Thyroid gland (tissue), 4 donors: ENCODE measurements at regions not wholly inside any gene's neighbourhood (a gene's known extent, or its start where the extent isn't known, plus 50 kb on each side); places are given as distances from the start of the nearest gene placed in this dataset.

Experiments used
- DNase-seq, 2 donors: peaks; one replicate each; pipeline ENCODE4 v3.0.0-alpha.2; 2019
- H3K27ac ChIP-seq, 3 donors: fragments of 200-600 bp; sonication (generic); 1 replicate in 2 of 3; 2 replicates in 1 of 3; pipeline ENCODE4 v1.5.1; 2016 to 2019; ENCODE audit warnings: mild to moderate bottlenecking in 1 of 3, moderate library complexity in 1 of 3
- H3K27me3 ChIP-seq: fragments of 200-600 bp; sonication (generic); one replicate; pipeline ENCODE4 v1.5.1; 2019
- H3K36me3 ChIP-seq, 2 donors: fragments of 200-600 bp; sonication (generic); one replicate each; pipeline ENCODE4 v1.5.1; 2016 to 2019
- H3K4me1 ChIP-seq, 2 donors: fragments of 200-600 bp; sonication (generic); one replicate each; pipeline ENCODE4 v1.5.1; 2017 to 2019
- H3K4me3 ChIP-seq, 3 donors: fragments of 200-600 bp; sonication (generic); replicated peaks in 1 of 3; 1 replicate in 2 of 3; 2 replicates in 1 of 3; pipeline ENCODE4 v1.5.1; 2016; ENCODE audit warnings: mild to moderate bottlenecking in 1 of 3
- H3K9me3 ChIP-seq: fragments of 200-600 bp; sonication (generic); one replicate; pipeline ENCODE4 v1.5.1; 2017
- POLR2A ChIP-seq, 2 donors: fragments of 450-650 bp; IDR thresholded peaks; one replicate each; pipeline ENCODE4 v1.6.1; 2017; ENCODE audit warnings: antibody characterized with exemption in 2 of 2, mild to moderate bottlenecking in 2 of 2, moderate library complexity in 1 of 2
- WGBS, 2 donors: methylation state at CpG; one replicate each; pipeline ENCODE4 v1.1.5; 2017; 5-methylcytosine and 5-hydroxymethylcytosine counted together
- intact Hi-C: fragments of 100-400 bp; cut with DNase I; formaldehyde crosslinking; loops from one replicate; pipeline ENCODE4 v1.15.1; 2023
- TF ChIP-seq, protein P1 (sequence below), 6 experiments: fragments of 200-600 bp in 3 of 6; fragments of 450-650 bp in 3 of 6; sonication (generic) in 3 of 6; IDR thresholded peaks; one replicate each; pipeline ENCODE4 v1.5.1; 2016 to 2019; ENCODE audit warnings: antibody characterized with exemption in 6 of 6, mild to moderate bottlenecking in 2 of 6, inconsistent platforms in 1 of 6, moderate library complexity in 1 of 6

- Histone ChIP-seq H3K9me3 (no peaks in the 10 kb centered on the region), H3K36me3 (no peaks in the 10 kb centered on the region), H3K4me3 (no peak overlapping the region), H3K4me1 (no peaks in the 10 kb centered on the region), H3K27me3 (no peaks in the 10 kb centered on the region), H3K27ac (no peak overlapping the region)
- 83 to 88% methylated on average over 2 of the region's 2 CpGs for WGBS, 2 donors
- intact Hi-C loops, result no loop called here
- no peak for DNase-seq
- TF ChIP-seq, protein P1, sequence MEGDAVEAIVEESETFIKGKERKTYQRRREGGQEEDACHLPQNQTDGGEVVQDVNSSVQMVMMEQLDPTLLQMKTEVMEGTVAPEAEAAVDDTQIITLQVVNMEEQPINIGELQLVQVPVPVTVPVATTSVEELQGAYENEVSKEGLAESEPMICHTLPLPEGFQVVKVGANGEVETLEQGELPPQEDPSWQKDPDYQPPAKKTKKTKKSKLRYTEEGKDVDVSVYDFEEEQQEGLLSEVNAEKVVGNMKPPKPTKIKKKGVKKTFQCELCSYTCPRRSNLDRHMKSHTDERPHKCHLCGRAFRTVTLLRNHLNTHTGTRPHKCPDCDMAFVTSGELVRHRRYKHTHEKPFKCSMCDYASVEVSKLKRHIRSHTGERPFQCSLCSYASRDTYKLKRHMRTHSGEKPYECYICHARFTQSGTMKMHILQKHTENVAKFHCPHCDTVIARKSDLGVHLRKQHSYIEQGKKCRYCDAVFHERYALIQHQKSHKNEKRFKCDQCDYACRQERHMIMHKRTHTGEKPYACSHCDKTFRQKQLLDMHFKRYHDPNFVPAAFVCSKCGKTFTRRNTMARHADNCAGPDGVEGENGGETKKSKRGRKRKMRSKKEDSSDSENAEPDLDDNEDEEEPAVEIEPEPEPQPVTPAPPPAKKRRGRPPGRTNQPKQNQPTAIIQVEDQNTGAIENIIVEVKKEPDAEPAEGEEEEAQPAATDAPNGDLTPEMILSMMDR (IDR thresholded peaks at IDR 0.05), result no peak
- TF ChIP-seq POLR2A (IDR thresholded peaks at IDR 0.05), result no peak
These were observed 191.3 kb downstream of the TGFB2 start for GRCh38 chr1:218536296-218536986.

DNA sequence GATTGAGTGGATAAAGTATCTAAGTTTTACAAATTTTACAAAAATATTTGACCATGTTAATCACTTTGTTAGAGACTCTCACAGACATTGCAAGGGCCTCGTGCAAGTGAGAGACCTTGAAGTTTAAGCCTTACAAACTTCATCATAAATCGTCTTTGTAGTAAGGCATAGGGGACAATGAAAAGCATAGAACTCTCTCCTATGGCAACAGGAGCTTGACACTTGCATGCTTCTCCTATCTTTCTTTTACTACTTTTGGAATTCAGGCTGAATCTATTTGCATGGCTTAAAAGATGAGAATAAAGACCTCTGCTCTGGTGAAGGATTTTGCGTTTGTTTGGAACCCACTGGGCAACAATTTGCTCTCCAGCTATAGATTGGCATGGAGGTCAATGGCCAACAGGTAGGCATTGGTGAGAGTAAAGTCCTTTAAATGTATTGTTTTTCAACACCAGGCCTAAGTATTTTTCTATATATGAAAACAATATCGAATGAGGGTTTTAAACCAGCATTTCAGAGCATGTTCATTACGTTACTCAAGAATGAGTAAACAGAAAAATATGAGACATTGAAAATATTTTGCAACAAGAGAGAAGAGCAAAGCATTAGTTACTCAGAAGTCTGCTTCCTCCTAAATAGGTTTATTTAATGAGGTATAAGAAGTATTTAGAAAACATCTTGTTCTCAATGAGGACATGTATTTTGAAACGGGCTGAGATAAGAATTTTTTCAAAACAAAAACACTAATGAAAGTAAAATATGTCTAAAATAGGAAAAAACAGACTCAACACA is 192.2 kb downstream of the TGFB2 start:
- intact Hi-C loops, result no loop called here
- WGBS, 2 donors, result 90 to 93% methylated on average over 6 of the region's 6 CpGs
- no peaks in the 10 kb centered on the region for H3K36me3 ChIP-seq
- H3K4me3 ChIP-seq, result no peak overlapping the region
- DNase-seq, result no peak
- H3K27ac ChIP-seq, result no peak overlapping the region
- H3K4me1 ChIP-seq, result no peaks in the 10 kb centered on the region
- no peak for TF ChIP-seq POLR2A (IDR thresholded peaks at IDR 0.05)
- TF ChIP-seq, protein P1 (IDR thresholded peaks at IDR 0.05), result no peak
- no peaks in the 10 kb centered on the region for H3K27me3 ChIP-seq
- H3K9me3 ChIP-seq, result no peaks in the 10 kb centered on the region

DNA sequence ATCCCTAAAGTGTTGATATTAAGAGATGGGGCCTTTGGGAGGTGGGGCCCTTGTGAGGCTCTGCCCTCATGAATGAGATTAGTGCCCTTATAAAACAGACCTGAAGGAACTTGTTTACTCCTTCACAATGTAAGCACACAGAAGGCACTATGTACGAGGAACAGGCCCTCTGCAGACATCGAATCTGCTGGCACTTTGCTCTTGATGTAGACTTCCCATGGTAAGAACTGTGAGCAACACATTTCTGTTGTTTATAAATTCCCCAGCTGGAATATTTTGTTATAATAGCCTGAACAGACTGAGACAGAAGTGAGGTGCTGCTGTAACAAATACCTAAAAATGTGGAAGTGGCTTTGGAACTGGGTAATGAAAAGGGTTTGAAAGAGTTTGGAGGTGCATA is 193.2 kb downstream of the TGFB2 start:
- Histone ChIP-seq H3K4me3 (no peak overlapping the region), H3K36me3 (no peaks in the 10 kb centered on the region), H3K27me3 (no peaks in the 10 kb centered on the region), H3K9me3 (no peaks in the 10 kb centered on the region), H3K4me1 (no peaks in the 10 kb centered on the region), H3K27ac (no peak overlapping the region)
- intact Hi-C loops, result no loop called here
- no peak for TF ChIP-seq POLR2A (IDR thresholded peaks at IDR 0.05)
- TF ChIP-seq, protein P1 (IDR thresholded peaks at IDR 0.05), result no peak
- no peak for DNase-seq
- WGBS, 2 donors, result 83 to 97% methylated on average over 2 of the region's 2 CpGs

DNA sequence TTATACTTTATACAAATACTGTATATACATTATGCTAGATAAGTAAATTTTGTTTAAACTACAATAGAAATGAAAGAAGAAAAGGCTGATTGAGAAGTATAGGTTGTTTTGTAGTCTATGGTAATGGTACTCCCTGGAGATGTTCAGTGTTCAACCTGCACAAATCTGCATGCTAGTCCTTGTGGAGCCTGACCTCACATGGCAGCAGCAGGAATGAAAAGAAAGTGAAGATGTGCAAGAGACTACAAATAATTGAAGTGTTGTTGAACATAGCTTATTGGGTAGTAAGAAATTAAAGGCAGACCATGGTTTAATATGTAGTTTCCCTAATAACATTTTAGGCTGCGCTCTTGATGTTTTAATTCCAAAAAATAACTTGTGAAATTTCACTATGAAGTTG is 201.2 kb downstream of the TGFB2 start:
- no peaks in the 10 kb centered on the region for H3K9me3 ChIP-seq
- H3K4me3 ChIP-seq, result no peak overlapping the region
- DNase-seq, result no peak
- H3K27ac ChIP-seq, result no peak overlapping the region
- TF ChIP-seq, protein P1 (IDR thresholded peaks at IDR 0.05), result peak in 2 of 6 experiments; percentile 19 to 31
- TF ChIP-seq POLR2A (IDR thresholded peaks at IDR 0.05), result no peak
- H3K4me1 ChIP-seq, result no peaks in the 10 kb centered on the region
- intact Hi-C loops, result no loop called here
- WGBS, 2 donors, result 94 to 100% methylated on average over 1 of the region's 1 CpG
- H3K27me3 ChIP-seq, result no peaks in the 10 kb centered on the region
- H3K36me3 ChIP-seq, result no peaks in the 10 kb centered on the region
